GM21576 (cell line): ENCODE measurements at regions not wholly inside any gene's neighbourhood (a gene's known extent, or its start where the extent isn't known, plus 50 kb on each side); places are given as distances from the start of the nearest gene placed in this dataset.

Source experiments
- ATAC-seq: cut with Tn5 transposase; IDR thresholded peaks from one replicate; pipeline ENCODE4 v1.9.1; 2021; ENCODE audit warnings: mild to moderate bottlenecking, moderate library complexity; ENCODE audit not compliant: unreplicated experiment

- ATAC-seq: no peak
Observed at GRCh38 chr9:11275158-11275695, 662.4 kb upstream of the PTPRD start.

- ATAC-seq: no peak
Observed at GRCh38 chr9:11312966-11313365, 700.2 kb upstream of the PTPRD start.

GRCh38 chr9:11318946-11319345, 706.1 kb upstream of the PTPRD start:
- ATAC-seq: no peak

- ATAC-seq: no peak
Observed at GRCh38 chr9:11319538-11319937, 706.7 kb upstream of the PTPRD start.

GRCh38 chr9:11320989-11321388, 708.2 kb upstream of the PTPRD start:
- no peak for ATAC-seq

GRCh38 chr9:11323457-11323856, 710.7 kb upstream of the PTPRD start:
- ATAC-seq: no peak

GRCh38 chr9:11326231-11326630, 713.4 kb upstream of the PTPRD start:
- no peak for ATAC-seq

- no peak for ATAC-seq
Observed at GRCh38 chr9:11328326-11328725, 715.5 kb upstream of the PTPRD start.

- no peak for ATAC-seq
Observed at GRCh38 chr9:11335011-11335410, 722.2 kb upstream of the PTPRD start.

GRCh38 chr9:11338130-11338529, 725.3 kb upstream of the PTPRD start:
- ATAC-seq: peak; percentile 79

GRCh38 chr9:11340654-11341053, 727.9 kb upstream of the PTPRD start:
- ATAC-seq: no peak

- ATAC-seq: no peak
Observed at GRCh38 chr9:11347437-11347836, 734.6 kb upstream of the PTPRD start.

GRCh38 chr9:11348366-11348765, 735.6 kb upstream of the PTPRD start:
- no peak for ATAC-seq

- no peak for ATAC-seq
Observed at GRCh38 chr9:11349187-11349586, 736.4 kb upstream of the PTPRD start.

- ATAC-seq: no peak
Observed at GRCh38 chr9:11352612-11353011, 739.8 kb upstream of the PTPRD start.

GRCh38 chr9:11356067-11356466, 743.3 kb upstream of the PTPRD start:
- no peak for ATAC-seq

- no peak for ATAC-seq
Observed at GRCh38 chr9:11366585-11367129, 753.9 kb upstream of the PTPRD start.

- ATAC-seq: no peak
Observed at GRCh38 chr9:11374926-11375325, 762.1 kb upstream of the PTPRD start.

GRCh38 chr9:11402621-11403020, 789.8 kb upstream of the PTPRD start:
- ATAC-seq: no peak

- no peak for ATAC-seq
Observed at GRCh38 chr9:11414241-11414640, 801.4 kb upstream of the PTPRD start.

- ATAC-seq: no peak
Observed at GRCh38 chr9:11417782-11418181, 805.0 kb upstream of the PTPRD start.

- ATAC-seq: no peak
Observed at GRCh38 chr9:11431490-11431889, 818.7 kb upstream of the PTPRD start.

GRCh38 chr9:11432361-11432760, 819.6 kb upstream of the PTPRD start:
- ATAC-seq: no peak
